Spinal cord (tissue), 9 donors: ENCODE measurements at regions not wholly inside any gene's neighbourhood (a gene's known extent, or its start where the extent isn't known, plus 50 kb on each side); places are given as distances from the start of the nearest gene placed in this dataset.

ENCODE experiments used
- DNase-seq, 6 donors: peaks; one replicate each; pipeline versions ENCODE4 v3.0.0 to v3.0.0-alpha.2; 2013 to 2015; ENCODE audit warnings: low spot score in 6 of 6, low read depth in 4 of 6
- H3K27ac ChIP-seq: one replicate; pipeline ENCODE4 v1.5.1; 2013; ENCODE audit warnings: low read depth, low read length, control low read depth
- H3K27me3 ChIP-seq: one replicate; pipeline ENCODE4 v1.6.1; 2013; ENCODE audit warnings: low read length; ENCODE audit not compliant: control insufficient read depth, insufficient read depth
- H3K36me3 ChIP-seq: one replicate; pipeline ENCODE4 v1.6.1; 2013; ENCODE audit warnings: low read length; ENCODE audit not compliant: control insufficient read depth, insufficient read depth
- H3K4me1 ChIP-seq: one replicate; pipeline ENCODE4 v1.6.1; 2013; ENCODE audit warnings: low read length; ENCODE audit not compliant: control insufficient read depth, insufficient read depth
- H3K4me3 ChIP-seq: one replicate; pipeline ENCODE4 v1.5.1; 2013; ENCODE audit warnings: low read depth, low read length, control low read depth
- H3K9me3 ChIP-seq: one replicate; pipeline ENCODE4 v1.6.1; 2013; ENCODE audit warnings: low read length; ENCODE audit not compliant: control insufficient read depth, insufficient read depth
- WGBS: methylation state at CpG from one replicate; pipeline ENCODE4 v1.1.5; 2013; ENCODE audit warnings: missing lambda C conversion rate; ENCODE audit not compliant: insufficient coverage; 5-methylcytosine and 5-hydroxymethylcytosine counted together
- donor health status: healthy.

DNA sequence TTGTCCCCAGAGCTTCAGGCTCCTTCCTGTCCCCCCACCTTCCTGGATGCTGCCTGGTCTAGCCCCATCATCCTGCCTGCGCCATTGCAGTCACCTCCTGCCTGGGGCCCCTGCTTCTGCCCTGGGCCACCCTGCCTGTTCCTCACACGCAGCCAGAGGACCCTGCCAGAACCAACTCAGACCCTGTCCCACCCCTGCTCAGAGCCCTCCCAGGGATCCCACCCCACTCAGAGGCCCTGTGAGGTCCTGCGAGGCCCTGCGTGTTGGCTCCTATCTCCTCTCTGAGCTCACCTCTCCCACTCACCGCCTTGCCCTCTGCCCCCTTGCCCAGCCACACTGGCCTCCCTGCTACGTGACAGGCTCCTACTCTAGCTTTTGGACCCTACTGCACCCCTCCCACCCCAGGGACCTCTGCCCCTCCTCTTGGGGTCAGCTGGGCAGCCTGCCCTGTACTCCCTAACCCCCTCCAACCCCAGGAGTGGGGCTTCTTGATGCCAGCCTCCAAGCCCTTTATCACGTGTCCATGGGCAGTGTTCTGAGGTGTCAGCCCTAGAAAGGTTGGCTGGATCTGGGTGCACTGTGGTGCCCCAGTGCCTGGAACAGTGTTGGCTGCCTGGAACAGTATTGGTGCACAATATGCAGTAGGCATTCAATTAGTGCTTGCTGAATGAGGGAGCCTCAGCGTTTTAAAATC, 68.3 kb downstream of the CEBPB start:
- no peak overlapping the region for H3K27ac ChIP-seq
- DNase-seq: no peak
- H3K27me3 ChIP-seq: no peaks in the 10 kb centered on the region
- WGBS: 93% methylated on average over 7 of the region's 8 CpGs
- H3K4me1 ChIP-seq: no peaks in the 10 kb centered on the region
- H3K9me3 ChIP-seq: no peaks in the 10 kb centered on the region
- no peaks in the 10 kb centered on the region for H3K36me3 ChIP-seq
- H3K4me3 ChIP-seq: no peak overlapping the region

DNA sequence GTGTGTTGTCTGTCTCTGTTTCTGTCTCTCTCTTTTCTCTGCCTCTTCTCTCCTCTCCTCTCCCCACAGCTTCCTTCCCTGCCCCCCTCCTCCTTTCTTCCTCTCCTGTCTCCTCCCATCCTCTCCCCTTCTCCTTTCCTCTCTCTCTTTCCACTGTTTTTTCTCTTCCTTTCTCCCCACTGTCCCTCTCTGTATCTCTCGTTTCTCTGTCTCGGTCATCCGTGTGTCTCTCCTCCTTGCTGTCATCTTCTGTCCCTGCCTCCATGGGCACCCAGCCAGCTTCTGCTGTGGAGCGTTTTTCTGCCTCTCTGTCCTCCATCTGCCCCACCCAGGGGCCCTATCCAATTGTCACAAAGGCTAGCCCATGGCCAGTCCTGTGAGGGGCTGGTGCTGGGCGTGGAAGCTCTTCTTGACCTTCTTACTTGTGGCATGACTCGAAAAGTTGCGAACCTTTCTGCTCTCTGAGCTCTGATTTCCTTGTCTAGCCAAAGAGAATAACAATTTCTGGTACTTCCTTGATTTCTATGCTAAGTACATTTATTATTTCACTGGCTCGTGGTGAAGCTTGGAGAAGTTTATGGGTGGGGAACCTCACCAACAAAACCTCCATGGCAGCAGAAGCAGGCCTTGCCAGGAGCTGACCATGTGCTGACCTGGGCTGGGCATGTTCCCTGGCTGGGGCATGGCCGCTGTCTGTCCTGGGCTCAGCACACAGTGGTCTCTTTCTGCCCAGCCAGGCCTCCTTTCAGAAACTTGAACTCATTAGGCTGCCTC, 69.3 kb downstream of the CEBPB start:
- Histone ChIP-seq H3K27ac (no peak overlapping the region), H3K4me1 (peaks cover 3% of the 10 kb centered on the region), H3K36me3 (no peaks in the 10 kb centered on the region), H3K9me3 (no peaks in the 10 kb centered on the region), H3K27me3 (no peaks in the 10 kb centered on the region), H3K4me3 (no peak overlapping the region)
- no peak for DNase-seq
- WGBS: 62% methylated on average over 8 of the region's 9 CpGs

DNA sequence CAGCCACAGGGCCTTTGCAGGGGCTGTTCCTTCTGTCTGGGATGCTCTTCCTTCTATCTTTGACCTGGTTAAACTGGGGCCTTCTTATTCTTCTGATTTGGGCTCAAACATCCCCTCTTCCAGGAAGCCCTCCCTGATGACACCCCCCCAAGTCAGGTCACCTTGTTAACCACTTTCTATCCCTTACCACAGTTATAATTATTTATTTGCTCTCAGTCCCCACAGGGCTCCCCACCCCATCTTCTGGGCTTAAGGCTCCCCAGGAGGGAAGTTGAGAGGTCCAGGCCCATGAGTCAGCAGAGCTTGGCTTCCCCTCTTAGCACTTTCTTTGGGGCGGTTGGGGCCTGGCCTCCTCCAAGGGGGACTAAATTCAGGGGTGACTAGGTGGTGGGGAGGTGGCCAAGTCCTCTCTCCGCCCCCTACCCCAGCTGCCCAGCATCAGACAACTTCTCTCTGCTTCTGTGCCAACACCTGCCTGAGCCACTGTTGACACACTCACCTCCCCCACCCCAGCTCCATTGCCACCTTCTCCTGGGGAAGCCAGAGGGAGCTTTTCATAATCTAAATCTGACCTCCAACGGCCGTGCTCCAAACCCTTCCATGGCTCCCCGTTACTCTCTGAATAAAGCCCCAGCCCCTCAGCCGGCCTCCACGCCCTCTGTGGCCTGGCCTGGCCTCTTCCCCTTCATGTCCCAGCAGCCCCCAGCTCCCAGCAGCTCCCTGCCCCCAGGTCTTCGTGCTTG, 70.0 kb downstream of the CEBPB start:
- Histone ChIP-seq H3K27ac (no peak overlapping the region), H3K4me3 (no peak overlapping the region), H3K36me3 (no peaks in the 10 kb centered on the region), H3K9me3 (no peaks in the 10 kb centered on the region), H3K4me1 (peaks cover 4% of the 10 kb centered on the region), H3K27me3 (no peaks in the 10 kb centered on the region)
- no peak for DNase-seq
- WGBS: 77% methylated on average over 6 of the region's 8 CpGs

DNA sequence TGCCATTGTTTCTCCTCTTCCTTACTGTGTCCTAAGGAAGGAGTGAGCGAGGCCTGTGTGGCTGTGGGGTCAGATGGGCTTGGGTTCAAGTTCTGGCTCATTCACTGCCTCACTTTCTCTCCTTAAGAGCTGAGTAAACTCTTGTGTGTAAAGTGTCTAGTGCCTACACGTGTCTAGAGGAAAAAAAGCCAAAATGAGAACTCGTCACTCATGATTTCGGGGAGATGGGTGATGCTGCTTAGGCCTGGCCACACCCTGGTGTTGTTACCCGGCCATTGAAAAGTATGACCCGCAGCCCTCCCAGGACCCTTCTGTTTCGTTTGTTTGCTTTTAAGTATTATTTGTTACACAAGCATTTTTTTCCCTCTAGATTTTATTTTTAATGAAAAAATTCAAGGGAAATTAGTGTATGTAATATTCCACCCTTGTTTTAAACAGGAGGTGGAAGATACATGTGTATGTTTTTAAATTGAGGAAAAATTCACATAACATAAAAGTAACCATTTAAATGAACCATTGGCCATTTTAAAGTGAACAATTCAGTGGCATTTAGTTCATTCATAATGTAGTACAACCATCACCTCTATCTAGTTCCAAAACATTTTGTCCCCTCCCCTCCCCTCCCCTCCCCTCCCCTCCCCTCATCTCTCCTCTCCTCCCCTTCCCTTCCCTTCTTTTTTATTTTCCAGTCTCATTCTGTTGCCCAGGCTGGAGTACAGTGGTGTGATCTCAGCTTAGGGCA, 71.0 kb downstream of the CEBPB start:
- no peak overlapping the region for H3K27ac ChIP-seq
- no peak overlapping the region for H3K4me3 ChIP-seq
- no peaks in the 10 kb centered on the region for H3K36me3 ChIP-seq
- no peak for DNase-seq
- H3K9me3 ChIP-seq: no peaks in the 10 kb centered on the region
- WGBS: no CpG with 5 or more reads among the region's 7 CpGs
- H3K27me3 ChIP-seq: no peaks in the 10 kb centered on the region
- H3K4me1 ChIP-seq: peaks cover 8% of the 10 kb centered on the region

DNA sequence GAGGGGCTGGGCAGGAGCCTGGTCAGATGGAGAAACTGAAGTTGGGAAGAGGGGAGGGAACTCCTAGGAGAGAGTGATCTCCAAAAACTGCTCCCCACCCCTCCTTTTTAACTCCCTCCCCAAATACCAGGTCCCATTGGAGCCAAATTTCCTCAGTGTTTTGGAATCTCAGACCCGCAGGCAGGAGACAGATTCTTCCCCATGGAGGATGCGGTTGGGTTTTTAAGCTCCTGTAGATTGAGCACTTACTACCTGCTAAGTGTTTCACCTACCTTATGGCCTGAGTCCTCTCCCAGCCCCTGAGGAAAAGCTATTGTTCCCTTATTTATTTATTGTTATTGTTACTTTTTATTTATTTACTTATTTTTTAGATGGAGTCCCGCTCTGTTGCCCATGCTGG, 73.2 kb downstream of the CEBPB start:
- H3K27ac ChIP-seq: no peak overlapping the region
- H3K4me3 ChIP-seq: no peak overlapping the region
- no peaks in the 10 kb centered on the region for H3K27me3 ChIP-seq
- WGBS: 100% methylated on average over 1 of the region's 3 CpGs
- peaks cover 22% of the 10 kb centered on the region for H3K4me1 ChIP-seq
- no peak for DNase-seq
- H3K36me3 ChIP-seq: no peaks in the 10 kb centered on the region
- H3K9me3 ChIP-seq: no peaks in the 10 kb centered on the region

DNA sequence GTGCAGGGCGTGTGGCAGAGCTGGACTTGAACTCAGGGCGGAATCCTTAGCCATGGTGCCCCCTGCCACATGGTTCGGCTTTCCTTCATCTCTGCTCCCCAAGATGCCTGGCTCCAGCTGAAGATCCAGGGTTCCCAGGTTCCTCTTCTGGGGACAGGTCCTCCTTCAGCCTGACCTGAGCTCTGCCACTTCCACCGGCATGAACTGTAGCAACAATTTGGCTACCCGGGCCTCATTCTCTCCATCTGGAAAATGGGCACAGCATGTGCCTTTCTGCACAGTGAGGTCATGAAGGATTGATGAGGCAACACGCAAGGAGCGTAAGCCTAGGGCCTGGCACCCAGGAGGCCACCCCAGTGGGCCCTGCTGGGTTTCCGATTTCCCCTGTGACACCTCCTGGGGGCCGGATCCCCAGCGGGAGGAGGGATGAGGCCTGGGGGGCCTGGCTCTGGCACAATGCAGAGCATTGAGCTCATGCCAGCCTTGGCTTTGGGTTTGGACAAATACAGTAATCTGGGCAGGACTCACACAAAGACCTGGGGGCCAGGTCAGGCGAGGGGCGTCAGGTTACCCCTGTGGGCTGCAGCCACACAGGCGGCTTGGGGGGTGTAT, 74.0 kb downstream of the CEBPB start:
- no peak for DNase-seq
- no peak overlapping the region for H3K4me3 ChIP-seq
- WGBS: 75% methylated on average over 10 of the region's 13 CpGs
- no peaks in the 10 kb centered on the region for H3K27me3 ChIP-seq
- peaks cover 22% of the 10 kb centered on the region for H3K4me1 ChIP-seq
- no peaks in the 10 kb centered on the region for H3K36me3 ChIP-seq
- no peaks in the 10 kb centered on the region for H3K9me3 ChIP-seq
- no peak overlapping the region for H3K27ac ChIP-seq

DNA sequence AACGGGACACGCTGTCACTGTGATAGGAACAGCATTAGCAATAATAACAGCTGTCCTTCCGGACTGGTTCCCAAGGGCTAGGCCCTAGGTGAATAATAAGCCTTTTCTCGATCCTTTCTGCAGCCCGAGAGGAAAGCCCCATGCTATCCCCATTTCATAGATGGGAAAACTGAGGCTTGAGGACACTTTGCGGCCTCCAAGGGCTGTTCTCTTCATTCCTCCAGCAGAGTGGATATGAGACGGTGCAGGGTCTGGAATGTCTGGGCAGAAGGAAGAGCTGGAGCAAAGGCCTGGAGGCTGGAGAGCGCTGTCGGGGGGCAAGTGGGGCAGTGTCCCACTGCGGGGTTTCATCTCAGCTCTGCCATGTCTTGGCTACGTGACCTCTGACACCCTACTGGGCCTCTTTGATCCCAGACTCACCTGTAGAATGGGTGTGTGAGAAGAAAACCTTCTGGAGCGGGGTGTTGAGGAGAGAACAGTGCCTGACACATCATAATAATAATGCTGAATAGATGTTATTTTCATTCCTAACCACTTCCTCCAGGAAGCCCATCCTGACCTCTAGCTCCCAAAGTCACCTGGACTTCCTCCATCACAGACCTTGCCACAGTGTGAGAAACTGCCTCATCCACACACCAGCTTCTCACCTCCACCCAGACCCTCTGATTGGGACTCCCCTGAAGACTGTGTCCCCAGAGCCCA, 74.8 kb downstream of the CEBPB start:
- Histone ChIP-seq H3K27me3 (no peaks in the 10 kb centered on the region), H3K27ac (no peak overlapping the region), H3K36me3 (no peaks in the 10 kb centered on the region), H3K4me1 (peaks cover 22% of the 10 kb centered on the region), H3K4me3 (no peak overlapping the region), H3K9me3 (no peaks in the 10 kb centered on the region)
- no peak for DNase-seq
- 90% methylated on average over 5 of the region's 12 CpGs for WGBS

DNA sequence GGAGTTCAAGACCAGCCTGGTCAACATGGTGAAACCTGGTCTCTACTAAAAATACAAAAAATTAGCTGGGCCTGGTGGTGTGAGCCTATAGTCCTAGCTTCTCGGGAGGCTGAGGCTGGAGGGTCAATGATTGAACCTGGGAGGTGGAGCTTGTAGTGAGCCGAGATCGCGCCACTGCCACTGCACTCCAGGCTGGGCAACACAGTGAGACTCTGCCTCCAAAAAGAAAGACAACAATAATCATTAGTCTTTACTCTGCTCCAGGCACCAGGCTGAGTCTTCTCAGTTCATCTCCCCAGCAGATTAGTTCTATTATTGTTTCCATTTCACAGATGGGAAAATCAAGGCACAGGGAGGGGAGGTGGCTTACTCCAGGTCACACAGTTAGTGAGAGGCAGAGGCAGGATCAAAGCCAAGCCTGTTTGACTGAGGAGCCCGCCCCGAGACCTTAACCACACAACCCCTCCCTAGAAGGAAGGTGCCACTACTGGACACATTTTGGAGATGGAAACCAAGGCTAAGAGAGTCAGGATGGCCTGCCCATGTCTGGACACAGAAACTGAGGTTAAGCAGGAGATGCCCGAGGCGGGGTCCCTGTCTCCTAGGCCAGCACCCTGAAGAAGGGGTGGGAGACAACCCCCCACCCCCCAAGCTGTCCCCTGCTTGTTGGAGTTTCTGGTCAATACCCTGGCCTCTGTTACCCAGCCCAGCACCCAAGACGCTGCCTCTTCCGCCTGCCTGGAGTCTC, 75.8 kb downstream of the CEBPB start:
- Histone ChIP-seq H3K27me3 (no peaks in the 10 kb centered on the region), H3K9me3 (no peaks in the 10 kb centered on the region), H3K4me1 (peaks cover 22% of the 10 kb centered on the region), H3K4me3 (no peak overlapping the region), H3K27ac (peak overlapping the region; percentile 33), H3K36me3 (no peaks in the 10 kb centered on the region)
- no peak for DNase-seq
- WGBS: 57% methylated on average over 4 of the region's 10 CpGs
